Endodermal cell (in vitro differentiated cells): ENCODE measurements at regions not wholly inside any gene's neighbourhood (a gene's known extent, or its start where the extent isn't known, plus 50 kb on each side); places are given as distances from the start of the nearest gene placed in this dataset.

Experiments used
- DNase-seq: peaks from one replicate; pipeline ENCODE4 v3.0.0-alpha.2; 2017
- H3K27ac ChIP-seq: 2 replicates; pipeline ENCODE4 v1.5.1; 2013; ENCODE audit warnings: mild to moderate bottlenecking, low read depth, low read length, moderate library complexity
- H3K27me3 ChIP-seq: 2 replicates; pipeline ENCODE4 v1.6.1; 2013; ENCODE audit warnings: mild to moderate bottlenecking, low read length, moderate library complexity; ENCODE audit not compliant: insufficient read depth, control insufficient read depth, poor library complexity, severe bottlenecking
- H3K36me3 ChIP-seq: 2 replicates; pipeline ENCODE4 v1.7.0; 2013; ENCODE audit warnings: mild to moderate bottlenecking, low read length, moderate library complexity; ENCODE audit not compliant: control insufficient read depth, insufficient read depth
- H3K4me1 ChIP-seq: one replicate; pipeline ENCODE4 v1.7.0; 2013; ENCODE audit warnings: low read length; ENCODE audit not compliant: control insufficient read depth, insufficient read depth
- H3K4me3 ChIP-seq: 2 replicates; pipeline ENCODE4 v1.5.1; 2013; ENCODE audit warnings: mild to moderate bottlenecking, low read length, moderate library complexity
- H3K9ac ChIP-seq: 2 replicates; pipeline ENCODE4 v1.6.1; 2013; ENCODE audit warnings: mild to moderate bottlenecking, low read length, moderate library complexity; ENCODE audit not compliant: poor library complexity, severe bottlenecking; ENCODE audit errors: extremely low read depth
- H3K9me3 ChIP-seq: 2 replicates; pipeline ENCODE4 v1.6.1; 2013; ENCODE audit warnings: mild to moderate bottlenecking, low read length, moderate library complexity; ENCODE audit not compliant: control insufficient read depth
- H3K27ac Mint-ChIP-seq: 2 replicates; pipeline ENCODE4 v1.8.0; 2020; ENCODE audit warnings: mixed read lengths
- H3K27me3 Mint-ChIP-seq: 2 replicates; pipeline ENCODE4 v1.8.0; 2021; ENCODE audit warnings: mild to moderate bottlenecking, mixed read lengths; ENCODE audit not compliant: insufficient read depth
- H3K36me3 Mint-ChIP-seq: 2 replicates; pipeline ENCODE4 v1.8.0; 2020; ENCODE audit warnings: low read depth, mixed read lengths
- H3K4me1 Mint-ChIP-seq: 2 replicates; pipeline ENCODE4 v1.8.0; 2020; ENCODE audit warnings: mixed read lengths
- H3K4me3 Mint-ChIP-seq: 2 replicates; pipeline ENCODE4 v1.8.0; 2020; ENCODE audit warnings: mild to moderate bottlenecking, moderate library complexity, mixed read lengths
- H3K9me3 Mint-ChIP-seq: 2 replicates; pipeline ENCODE4 v1.8.0; 2020; ENCODE audit warnings: mild to moderate bottlenecking, mixed read lengths
- CTCF ChIP-seq: fragments of 200-600 bp; sonication (generic); conservative IDR thresholded peaks from 2 replicates; pipeline ENCODE4 v1.5.0; 2021; ENCODE audit warnings: antibody characterized with exemption, mild to moderate bottlenecking
- WGBS, 2 experiments: methylation state at CpG; one replicate each; pipeline versions ENCODE4 v1.1.5 to v1.1.7; 2013; ENCODE audit warnings: missing lambda C conversion rate in 2 of 2, mixed read lengths in 1 of 2; ENCODE audit not compliant: insufficient coverage in 1 of 2, insufficient read length in 1 of 2; 5-methylcytosine and 5-hydroxymethylcytosine counted together

GRCh38 chr4:185867770-185868169 is 55.8 kb upstream of the SORBS2 start:
- H3K4me3 Mint-ChIP-seq, result no peak overlapping the region
- no peaks in the 10 kb centered on the region for H3K27me3 Mint-ChIP-seq
- peaks cover 18% of the 10 kb centered on the region for H3K4me1 Mint-ChIP-seq

GRCh38 chr4:185868983-185869382 is 57.0 kb upstream of the SORBS2 start:
- no peak overlapping the region for H3K4me3 Mint-ChIP-seq
- H3K4me3 ChIP-seq, result no peak overlapping the region
- WGBS, 2 experiments, result 77 to 95% methylated on average over 2 to 3 of the region's 3 CpGs
- H3K27me3 ChIP-seq, result no peaks in the 10 kb centered on the region
- H3K9me3 ChIP-seq, result no peaks in the 10 kb centered on the region
- no peak for TF ChIP-seq CTCF
- peaks cover 7% of the 10 kb centered on the region for H3K4me1 ChIP-seq
- DNase-seq, result no peak
- no peaks in the 10 kb centered on the region for H3K27me3 Mint-ChIP-seq
- no peak overlapping the region for H3K27ac Mint-ChIP-seq
- H3K4me1 Mint-ChIP-seq, result peaks cover 18% of the 10 kb centered on the region
- no peak overlapping the region for H3K27ac ChIP-seq
- no peak overlapping the region for H3K9ac ChIP-seq
- no peaks in the 10 kb centered on the region for H3K36me3 Mint-ChIP-seq
- no peaks in the 10 kb centered on the region for H3K9me3 Mint-ChIP-seq
- H3K36me3 ChIP-seq, result no peaks in the 10 kb centered on the region

More at GRCh38 chr4:185867770-185868169, 55.8 kb upstream of the SORBS2 start:
- Mint-ChIP-seq H3K9me3 (no peaks in the 10 kb centered on the region), H3K27ac (no peak overlapping the region), H3K36me3 (no peaks in the 10 kb centered on the region)
- peaks cover 7% of the 10 kb centered on the region for H3K4me1 ChIP-seq
- H3K9me3 ChIP-seq, result no peaks in the 10 kb centered on the region
- WGBS, 2 experiments, result 89 to 100% methylated on average over 1 to 3 of the region's 3 CpGs
- no peak for DNase-seq
- no peak overlapping the region for H3K4me3 ChIP-seq
- no peak overlapping the region for H3K9ac ChIP-seq
- no peak overlapping the region for H3K27ac ChIP-seq
- H3K27me3 ChIP-seq, result no peaks in the 10 kb centered on the region
- TF ChIP-seq CTCF, result peak; percentile 53
- H3K36me3 ChIP-seq, result no peaks in the 10 kb centered on the region

GRCh38 chr4:185869427-185869826 is 57.4 kb upstream of the SORBS2 start:
- H3K36me3 ChIP-seq, result no peaks in the 10 kb centered on the region
- TF ChIP-seq CTCF, result no peak
- Mint-ChIP-seq H3K27me3 (no peaks in the 10 kb centered on the region), H3K4me3 (no peak overlapping the region), H3K4me1 (peaks cover 18% of the 10 kb centered on the region), H3K27ac (no peak overlapping the region), H3K36me3 (no peaks in the 10 kb centered on the region), H3K9me3 (no peaks in the 10 kb centered on the region)
- no peak overlapping the region for H3K27ac ChIP-seq
- WGBS, 2 experiments, result 98 to 100% methylated on average over 2 of the region's 2 CpGs
- H3K27me3 ChIP-seq, result no peaks in the 10 kb centered on the region
- no peak overlapping the region for H3K9ac ChIP-seq
- no peak for DNase-seq
- no peak overlapping the region for H3K4me3 ChIP-seq
- H3K4me1 ChIP-seq, result peaks cover 7% of the 10 kb centered on the region
- H3K9me3 ChIP-seq, result no peaks in the 10 kb centered on the region
